ENCODE measurements at regions not wholly inside any gene's neighbourhood (a gene's known extent, or its start where the extent isn't known, plus 50 kb on each side); places are given as distances from the start of the nearest gene placed in this dataset.

DNA sequence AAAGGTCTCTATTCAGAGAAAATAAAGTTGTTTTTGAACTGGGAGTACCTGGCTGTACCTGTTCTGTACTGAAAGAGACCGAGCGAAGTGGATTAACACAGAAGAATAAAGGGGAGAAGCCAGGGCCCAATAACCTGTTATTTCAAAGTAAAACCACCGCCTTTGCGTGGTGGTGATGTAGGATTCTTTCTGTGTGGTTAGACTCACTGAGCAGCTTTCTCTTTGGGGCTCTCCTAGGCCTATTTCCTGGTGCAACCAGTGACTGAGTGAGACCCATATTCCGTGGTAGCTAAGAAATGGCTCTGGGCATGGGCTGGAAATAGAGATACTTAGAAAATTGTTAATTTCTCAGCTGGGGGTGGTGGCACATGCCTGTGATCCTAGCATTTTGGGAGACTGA, 99.9 kb downstream of the XCL2 start:
- no peaks in the 10 kb centered on the region for H3K36me3 ChIP-seq (replicated peaks)
- TF ChIP-seq, protein P1, sequence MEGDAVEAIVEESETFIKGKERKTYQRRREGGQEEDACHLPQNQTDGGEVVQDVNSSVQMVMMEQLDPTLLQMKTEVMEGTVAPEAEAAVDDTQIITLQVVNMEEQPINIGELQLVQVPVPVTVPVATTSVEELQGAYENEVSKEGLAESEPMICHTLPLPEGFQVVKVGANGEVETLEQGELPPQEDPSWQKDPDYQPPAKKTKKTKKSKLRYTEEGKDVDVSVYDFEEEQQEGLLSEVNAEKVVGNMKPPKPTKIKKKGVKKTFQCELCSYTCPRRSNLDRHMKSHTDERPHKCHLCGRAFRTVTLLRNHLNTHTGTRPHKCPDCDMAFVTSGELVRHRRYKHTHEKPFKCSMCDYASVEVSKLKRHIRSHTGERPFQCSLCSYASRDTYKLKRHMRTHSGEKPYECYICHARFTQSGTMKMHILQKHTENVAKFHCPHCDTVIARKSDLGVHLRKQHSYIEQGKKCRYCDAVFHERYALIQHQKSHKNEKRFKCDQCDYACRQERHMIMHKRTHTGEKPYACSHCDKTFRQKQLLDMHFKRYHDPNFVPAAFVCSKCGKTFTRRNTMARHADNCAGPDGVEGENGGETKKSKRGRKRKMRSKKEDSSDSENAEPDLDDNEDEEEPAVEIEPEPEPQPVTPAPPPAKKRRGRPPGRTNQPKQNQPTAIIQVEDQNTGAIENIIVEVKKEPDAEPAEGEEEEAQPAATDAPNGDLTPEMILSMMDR (IDR thresholded peaks at IDR 0.05; ENCODE audit: low read depth, low read length, missing control alignments), result no peak
- no peak overlapping the region for H3K4me3 ChIP-seq (ENCODE audit: low read depth, low read length)
- H3K27me3 ChIP-seq (replicated peaks), result no peaks in the 10 kb centered on the region
- in situ Hi-C loops (cut with HindIII; ENCODE audit: low pct_ligation_motif_present, low sequenced_read_pairs), result no loop called here
- H3K27ac ChIP-seq, result no peak overlapping the region
- no peak for DNase-seq

DNA sequence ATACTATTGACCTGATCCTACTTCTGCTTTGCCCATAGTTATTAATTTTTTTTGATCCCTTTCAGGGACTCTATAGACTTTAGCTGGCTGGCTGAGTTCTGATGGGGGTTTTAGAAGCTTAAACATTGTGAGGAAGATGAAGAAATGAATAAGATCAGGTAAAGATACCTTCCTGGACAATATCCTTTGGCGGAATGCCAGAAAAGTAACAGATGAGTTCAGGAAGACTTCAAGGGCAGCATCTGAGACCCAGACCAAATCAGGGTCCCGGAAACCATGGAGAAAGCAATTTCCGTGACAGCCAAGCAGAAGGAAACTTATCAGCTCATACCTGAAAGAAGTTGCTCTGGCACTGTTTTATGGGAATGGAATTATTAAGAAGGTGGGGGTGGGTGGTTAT, 100.4 kb downstream of the XCL2 start:
- Histone ChIP-seq H3K27ac (no peak overlapping the region), H3K4me3 (ENCODE audit: low read depth, low read length) (no peak overlapping the region), H3K36me3 (replicated peaks) (no peaks in the 10 kb centered on the region), H3K27me3 (replicated peaks) (no peaks in the 10 kb centered on the region)
- DNase-seq, result no peak
- in situ Hi-C loops (cut with HindIII; ENCODE audit: low pct_ligation_motif_present, low sequenced_read_pairs), result no loop called here
- TF ChIP-seq, protein P1 (IDR thresholded peaks at IDR 0.05; ENCODE audit: low read depth, low read length, missing control alignments), result no peak

DNA sequence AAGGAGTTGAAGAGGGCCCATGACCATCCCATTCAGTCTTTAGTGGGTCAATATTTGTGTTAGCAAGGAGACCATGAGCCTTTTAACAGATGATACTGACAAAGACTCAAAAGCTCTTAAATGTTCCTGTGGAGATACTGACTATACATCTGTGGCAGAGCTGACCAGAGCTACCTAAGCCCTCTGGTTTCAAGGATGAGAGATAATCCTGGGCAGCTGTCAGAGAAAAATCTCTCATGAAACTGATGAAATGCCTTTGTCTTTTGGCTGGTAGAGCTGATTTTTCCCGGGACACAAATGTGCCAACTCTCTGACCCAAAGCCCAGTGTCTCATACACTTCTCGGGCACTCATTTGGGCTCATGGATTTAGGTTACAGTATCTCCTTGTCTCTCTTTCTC, 100.9 kb downstream of the XCL2 start:
- no peak overlapping the region for H3K4me3 ChIP-seq (ENCODE audit: low read depth, low read length)
- DNase-seq, result no peak
- no peaks in the 10 kb centered on the region for H3K36me3 ChIP-seq (replicated peaks)
- H3K27me3 ChIP-seq (replicated peaks), result no peaks in the 10 kb centered on the region
- in situ Hi-C loops (cut with HindIII; ENCODE audit: low pct_ligation_motif_present, low sequenced_read_pairs), result no loop called here
- H3K27ac ChIP-seq, result no peak overlapping the region
- TF ChIP-seq, protein P1 (IDR thresholded peaks at IDR 0.05; ENCODE audit: low read depth, low read length, missing control alignments), result no peak

DNA sequence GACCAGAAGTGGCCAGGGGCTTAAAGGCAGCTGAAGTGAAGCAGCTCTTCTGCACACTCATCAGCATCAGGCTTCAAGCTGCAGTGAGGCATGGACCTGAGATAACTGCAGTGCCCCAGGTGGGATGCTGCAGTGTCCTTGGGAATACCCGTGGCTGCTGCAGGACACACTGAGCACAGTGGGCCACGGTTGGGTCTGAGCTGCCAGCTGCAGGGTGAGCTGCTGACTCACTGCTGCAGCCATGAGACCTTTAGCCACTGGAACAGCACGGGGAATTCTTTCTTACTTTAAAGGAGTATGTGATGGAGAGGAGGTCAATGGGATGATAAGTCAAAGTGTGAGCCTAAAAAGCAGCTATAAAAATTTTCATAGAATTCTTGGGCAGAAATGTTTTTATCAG, 102.1 kb downstream of the XCL2 start:
- TF ChIP-seq, protein P1 (IDR thresholded peaks at IDR 0.05; ENCODE audit: low read depth, low read length, missing control alignments), result no peak
- Histone ChIP-seq H3K36me3 (replicated peaks) (no peaks in the 10 kb centered on the region), H3K27me3 (replicated peaks) (no peaks in the 10 kb centered on the region), H3K27ac (no peak overlapping the region), H3K4me3 (ENCODE audit: low read depth, low read length) (no peak overlapping the region)
- in situ Hi-C loops (cut with HindIII; ENCODE audit: low pct_ligation_motif_present, low sequenced_read_pairs), result no loop called here
- DNase-seq, result no peak

DNA sequence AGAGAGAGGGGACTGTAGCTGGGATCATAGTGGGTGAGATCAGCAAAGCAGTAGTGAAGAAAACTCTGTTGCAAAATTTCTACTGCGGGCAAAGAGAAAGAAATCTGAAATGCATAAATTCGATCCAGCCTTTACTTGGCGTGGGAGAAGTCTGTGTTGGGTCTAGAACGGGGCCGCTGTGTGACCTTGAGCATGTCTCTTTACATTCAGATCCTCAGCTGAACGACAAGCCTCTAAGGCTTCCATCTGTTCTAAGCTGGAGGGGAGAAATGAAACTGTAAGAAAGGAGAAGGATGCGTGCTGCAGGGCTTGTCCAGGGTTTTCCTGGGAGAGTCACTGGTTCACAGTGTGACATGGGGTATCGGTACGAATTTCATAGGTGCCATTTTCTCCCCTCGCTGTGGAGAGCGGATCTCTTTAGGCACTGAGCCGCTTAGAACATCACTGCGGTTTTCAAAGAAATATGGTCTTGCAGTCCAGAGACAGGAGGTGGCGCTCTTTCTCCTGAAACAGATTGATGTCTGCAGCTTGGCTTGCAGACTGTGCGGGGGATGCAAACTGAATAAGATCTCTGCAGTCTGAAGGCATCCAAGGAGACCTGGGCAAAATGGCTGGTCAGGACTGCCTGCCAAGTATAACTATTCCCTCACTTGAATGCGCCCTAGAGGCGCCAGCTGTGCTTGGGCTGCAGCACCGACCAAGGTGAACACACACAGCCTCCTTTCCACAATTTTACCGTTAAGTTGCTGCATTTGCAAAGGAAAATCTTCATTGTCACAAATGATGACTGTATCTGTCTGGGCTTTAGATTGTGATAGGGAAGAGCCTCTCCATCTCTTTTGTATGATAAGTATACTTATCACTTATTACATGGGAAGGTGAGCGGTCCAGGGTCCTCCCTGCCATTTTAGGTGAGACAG, 104.1 kb downstream of the XCL2 start:
- TF ChIP-seq, protein P1 (IDR thresholded peaks at IDR 0.05; ENCODE audit: low read depth, low read length, missing control alignments), result peak; percentile 90
- Histone ChIP-seq H3K27ac (no peak overlapping the region), H3K4me3 (ENCODE audit: low read depth, low read length) (no peak overlapping the region), H3K27me3 (replicated peaks) (no peaks in the 10 kb centered on the region), H3K36me3 (replicated peaks) (no peaks in the 10 kb centered on the region)
- DNase-seq, result peak; percentile 86
- in situ Hi-C loops (cut with HindIII; ENCODE audit: low pct_ligation_motif_present, low sequenced_read_pairs), result no loop called here
